ENCODE measurements at regions not wholly inside any gene's neighbourhood (a gene's known extent, or its start where the extent isn't known, plus 50 kb on each side); places are given as distances from the start of the nearest gene placed in this dataset.
"Not testable (repeated sequence)": the region's sequence is repeated elsewhere in the genome, so short reads cannot be mapped to it uniquely, and the experiment has no call there.

- no peak for DNase-seq
Measured at GRCh38 chr3:153373606-153374005, 211.6 kb downstream of the RAP2B start.

GRCh38 chr3:153378366-153378765, 216.3 kb downstream of the RAP2B start:
- DNase-seq = not testable (repeated sequence)

GRCh38 chr3:153379516-153379915, 217.5 kb downstream of the RAP2B start:
- DNase-seq = no peak

GRCh38 chr3:153385343-153385742, 223.3 kb downstream of the RAP2B start:
- no peak for DNase-seq

- no peak for DNase-seq
Measured at GRCh38 chr3:153392363-153392762, 230.3 kb downstream of the RAP2B start.

- DNase-seq = no peak
Measured at GRCh38 chr3:153394017-153394416, 232.0 kb downstream of the RAP2B start.

GRCh38 chr3:153396581-153396980, 234.6 kb downstream of the RAP2B start:
- DNase-seq = no peak

- no peak for DNase-seq
Measured at GRCh38 chr3:153397794-153398193, 235.8 kb downstream of the RAP2B start.

GRCh38 chr3:153399636-153400035, 237.6 kb downstream of the RAP2B start:
- no peak for DNase-seq

- no peak for DNase-seq
Measured at GRCh38 chr3:153400641-153401040, 238.6 kb downstream of the RAP2B start.

GRCh38 chr3:153404157-153404556, 242.1 kb downstream of the RAP2B start:
- DNase-seq = no peak

GRCh38 chr3:153405320-153405719, 243.3 kb downstream of the RAP2B start:
- DNase-seq = not testable (repeated sequence)

- no peak for DNase-seq
Measured at GRCh38 chr3:153410517-153410916, 248.5 kb downstream of the RAP2B start.

GRCh38 chr3:153414982-153415381, 253.0 kb downstream of the RAP2B start:
- no peak for DNase-seq

- DNase-seq = no peak
Measured at GRCh38 chr3:153422314-153422713, 260.3 kb downstream of the RAP2B start.

- not testable (repeated sequence) for DNase-seq
Measured at GRCh38 chr3:153423820-153424219, 261.8 kb downstream of the RAP2B start.

- no peak for DNase-seq
Measured at GRCh38 chr3:153426344-153426743, 264.3 kb downstream of the RAP2B start.

- no peak for DNase-seq
Measured at GRCh38 chr3:153426803-153427202, 264.8 kb downstream of the RAP2B start.

- DNase-seq = no peak
Measured at GRCh38 chr3:153429821-153430220, 267.8 kb downstream of the RAP2B start.

GRCh38 chr3:153431076-153431475, 269.1 kb downstream of the RAP2B start:
- DNase-seq = no peak

GRCh38 chr3:153437666-153438065, 275.6 kb downstream of the RAP2B start:
- no peak for DNase-seq

- no peak for DNase-seq
Measured at GRCh38 chr3:153438271-153438670, 276.2 kb downstream of the RAP2B start.

GRCh38 chr3:153439780-153440179, 277.8 kb downstream of the RAP2B start:
- no peak for DNase-seq

- no peak for DNase-seq
Measured at GRCh38 chr3:153440311-153440710, 278.3 kb downstream of the RAP2B start.

- DNase-seq = no peak
Measured at GRCh38 chr3:153442386-153442785, 280.4 kb downstream of the RAP2B start.
